HTR-8/SVneo (cell line): ENCODE measurements at regions not wholly inside any gene's neighbourhood (a gene's known extent, or its start where the extent isn't known, plus 50 kb on each side); places are given as distances from the start of the nearest gene placed in this dataset.

Source experiments
- DNase-seq: peaks from one replicate; pipeline ENCODE4 v3.0.0; 2011; ENCODE audit warnings: low spot score, mixed read lengths; ENCODE audit not compliant: insufficient read length
- FAIRE-seq: peaks from 2 replicates; lab custom pipeline; 2011; peaks lifted over from hg19 to GRCh38; lab: Jason Lieb, UNC

GRCh38 chr4:11342401-11342800 is 86.3 kb downstream of the HS3ST1 start:
- DNase-seq (no peak), FAIRE-seq (no peak)

GRCh38 chr4:11341337-11342043 is 87.2 kb downstream of the HS3ST1 start:
- no peak for DNase-seq
- no peak for FAIRE-seq

GRCh38 chr4:11338956-11339782 is 89.5 kb downstream of the HS3ST1 start:
- DNase-seq (no peak), FAIRE-seq (no peak)

- DNase-seq (no peak), FAIRE-seq (no peak)
These were observed 91.4 kb downstream of the HS3ST1 start for GRCh38 chr4:11337287-11337686.

GRCh38 chr4:11336435-11336834 is 92.3 kb downstream of the HS3ST1 start:
- DNase-seq (no peak), FAIRE-seq (no peak)

GRCh38 chr4:11334887-11335286 is 93.8 kb downstream of the HS3ST1 start:
- FAIRE-seq (no peak), DNase-seq (no peak)

GRCh38 chr4:11328401-11328800 is 100.3 kb downstream of the HS3ST1 start:
- no peak for FAIRE-seq

GRCh38 chr4:11326021-11326420 is 102.7 kb downstream of the HS3ST1 start:
- FAIRE-seq, result no peak
- no peak for DNase-seq

More at GRCh38 chr4:11328401-11328800, 100.3 kb downstream of the HS3ST1 start:
- DNase-seq, result no peak

- FAIRE-seq (no peak), DNase-seq (no peak)
These were observed 104.9 kb downstream of the HS3ST1 start for GRCh38 chr4:11323771-11324170.

- DNase-seq (no peak), FAIRE-seq (no peak)
These were observed 115.3 kb downstream of the HS3ST1 start for GRCh38 chr4:11313157-11313943.

GRCh38 chr4:11312389-11312788 is 116.3 kb downstream of the HS3ST1 start:
- DNase-seq (no peak), FAIRE-seq (no peak)

- FAIRE-seq (no peak), DNase-seq (no peak)
These were observed 127.5 kb downstream of the HS3ST1 start for GRCh38 chr4:11301075-11301660.

GRCh38 chr4:11299836-11300235 is 128.9 kb downstream of the HS3ST1 start:
- no peak for DNase-seq
- no peak for FAIRE-seq

GRCh38 chr4:11299016-11299415 is 129.7 kb downstream of the HS3ST1 start:
- DNase-seq, result no peak
- no peak for FAIRE-seq

GRCh38 chr4:11298451-11298850 is 130.2 kb downstream of the HS3ST1 start:
- FAIRE-seq, result no peak

GRCh38 chr4:11297627-11298026 is 131.1 kb downstream of the HS3ST1 start:
- no peak for FAIRE-seq
- no peak for DNase-seq

More at GRCh38 chr4:11298451-11298850, 130.2 kb downstream of the HS3ST1 start:
- DNase-seq, result no peak

- no peak for FAIRE-seq
These were observed 131.5 kb downstream of the HS3ST1 start for GRCh38 chr4:11297201-11297600.

GRCh38 chr4:11293866-11294265 is 134.8 kb downstream of the HS3ST1 start:
- DNase-seq (no peak), FAIRE-seq (no peak)

More at GRCh38 chr4:11297201-11297600, 131.5 kb downstream of the HS3ST1 start:
- DNase-seq, result no peak

GRCh38 chr4:11287055-11287454 is 141.6 kb downstream of the HS3ST1 start:
- FAIRE-seq (no peak), DNase-seq (no peak)

- DNase-seq (no peak), FAIRE-seq (no peak)
These were observed 142.2 kb downstream of the HS3ST1 start for GRCh38 chr4:11286533-11286932.
